ENCODE measurements at regions not wholly inside any gene's neighbourhood (a gene's known extent, or its start where the extent isn't known, plus 50 kb on each side); places are given as distances from the start of the nearest gene placed in this dataset.
"Not testable (repeated sequence)": the region's sequence is repeated elsewhere in the genome, so short reads cannot be mapped to it uniquely, and the experiment has no call there.

DNA sequence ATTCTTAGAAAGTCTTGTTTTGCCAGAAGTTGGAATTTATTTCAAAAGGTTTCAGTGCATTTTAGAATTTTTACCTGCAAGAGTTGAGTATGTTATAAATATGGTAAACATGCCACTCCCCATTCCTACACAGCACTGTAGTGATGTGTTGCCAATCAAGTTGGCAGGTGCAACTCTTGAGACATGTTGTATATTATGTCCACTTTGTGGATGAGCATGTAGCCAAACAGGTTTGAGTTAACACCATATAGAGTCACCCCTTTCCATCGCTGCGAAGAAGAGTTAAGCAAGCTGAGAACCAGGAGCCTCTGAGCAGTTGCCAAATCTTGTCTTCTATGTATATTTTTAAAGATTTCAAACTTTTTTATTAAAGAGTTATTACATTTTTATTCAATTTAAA is 359.8 kb downstream of the LMO7 start:
- no peak for DNase-seq (ENCODE audit: low spot score)
- Mint-ChIP-seq H3K4me3 (ENCODE audit: low read depth) (no peak overlapping the region), H3K27ac (no peak overlapping the region), H3K9me3 (no peaks in the 10 kb centered on the region), H3K27me3 (ENCODE audit: low read depth) (no peaks in the 10 kb centered on the region), H3K4me1 (ENCODE audit: low read depth) (no peaks in the 10 kb centered on the region), H3K36me3 (ENCODE audit: low read depth) (no peaks in the 10 kb centered on the region)
- intact Hi-C loops (cut with micrococcal nuclease), result no loop called here

DNA sequence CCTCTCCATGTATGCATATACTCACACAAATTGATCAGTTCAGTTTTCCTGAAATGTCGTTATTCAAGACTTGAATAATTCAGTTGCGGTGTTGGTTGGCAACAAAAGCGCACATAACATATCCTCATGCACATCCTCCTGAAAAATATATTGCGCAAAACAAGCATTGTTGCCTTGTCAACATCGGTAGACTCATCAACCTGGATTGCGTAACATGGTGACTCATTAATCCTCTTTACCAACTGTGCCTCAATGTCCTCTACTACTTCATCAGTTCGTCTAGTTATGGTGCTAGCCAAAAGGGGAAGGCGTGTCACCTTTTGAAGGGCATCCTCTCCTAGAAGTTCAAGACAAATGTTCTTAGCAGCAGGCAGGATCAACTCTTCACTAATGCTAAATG is 357.7 kb downstream of the LMO7 start:
- Mint-ChIP-seq H3K27me3 (ENCODE audit: low read depth) (no peaks in the 10 kb centered on the region), H3K9me3 (no peaks in the 10 kb centered on the region), H3K27ac (no peak overlapping the region), H3K4me3 (ENCODE audit: low read depth) (no peak overlapping the region), H3K4me1 (ENCODE audit: low read depth) (no peaks in the 10 kb centered on the region), H3K36me3 (ENCODE audit: low read depth) (no peaks in the 10 kb centered on the region)
- DNase-seq (ENCODE audit: low spot score), result no peak
- intact Hi-C loops (cut with micrococcal nuclease), result no loop called here

DNA sequence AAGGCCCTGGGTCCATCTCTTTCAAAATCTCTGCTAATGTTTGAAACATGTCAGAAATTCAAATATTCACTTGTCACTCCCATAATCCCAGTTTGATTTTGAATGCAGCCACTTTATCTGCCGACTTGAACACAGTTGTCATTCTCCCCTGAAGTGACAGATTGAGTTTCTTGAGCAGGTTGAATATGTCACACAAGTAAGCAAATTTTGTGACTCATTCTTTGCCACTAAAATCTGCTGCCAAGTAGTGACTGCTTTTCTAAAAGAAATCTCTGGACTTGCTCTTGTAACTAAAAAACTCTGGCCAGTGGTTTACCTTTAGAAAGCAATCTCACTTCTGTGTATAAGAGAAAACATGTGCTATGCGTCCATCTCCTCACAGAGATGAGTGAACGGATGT is 357.1 kb downstream of the LMO7 start:
- no peak overlapping the region for H3K4me3 Mint-ChIP-seq (ENCODE audit: low read depth)
- no peak overlapping the region for H3K27ac Mint-ChIP-seq
- DNase-seq (ENCODE audit: low spot score), result no peak
- H3K4me1 Mint-ChIP-seq (ENCODE audit: low read depth), result no peaks in the 10 kb centered on the region
- intact Hi-C loops (cut with micrococcal nuclease), result no loop called here
- no peaks in the 10 kb centered on the region for H3K36me3 Mint-ChIP-seq (ENCODE audit: low read depth)
- no peaks in the 10 kb centered on the region for H3K27me3 Mint-ChIP-seq (ENCODE audit: low read depth)
- no peaks in the 10 kb centered on the region for H3K9me3 Mint-ChIP-seq

DNA sequence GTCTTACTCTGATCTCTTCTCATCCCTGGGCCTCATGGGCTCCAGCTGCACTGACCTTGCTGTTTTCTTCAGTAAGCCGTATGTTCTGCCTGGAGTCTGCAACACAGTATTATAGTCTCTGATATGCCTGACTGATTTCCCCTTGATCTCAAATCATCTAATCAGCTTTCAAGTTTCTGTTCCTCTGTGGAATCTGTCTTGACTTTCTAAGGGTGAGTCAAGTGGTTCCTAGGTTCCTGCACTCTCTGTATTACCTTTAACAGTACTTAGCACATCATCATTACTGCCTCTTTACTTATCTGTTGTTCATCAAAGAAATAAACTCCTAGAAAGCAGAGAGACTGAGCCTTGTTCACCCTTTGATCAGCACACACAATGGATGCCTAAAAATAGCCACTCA is 350.7 kb downstream of the LMO7 start:
- Mint-ChIP-seq H3K4me1 (ENCODE audit: low read depth) (no peaks in the 10 kb centered on the region), H3K27me3 (ENCODE audit: low read depth) (no peaks in the 10 kb centered on the region), H3K4me3 (ENCODE audit: low read depth) (no peak overlapping the region), H3K27ac (no peak overlapping the region), H3K9me3 (no peaks in the 10 kb centered on the region), H3K36me3 (ENCODE audit: low read depth) (no peaks in the 10 kb centered on the region)
- DNase-seq (ENCODE audit: low spot score), result no peak
- intact Hi-C loops (cut with micrococcal nuclease), result no loop called here

DNA sequence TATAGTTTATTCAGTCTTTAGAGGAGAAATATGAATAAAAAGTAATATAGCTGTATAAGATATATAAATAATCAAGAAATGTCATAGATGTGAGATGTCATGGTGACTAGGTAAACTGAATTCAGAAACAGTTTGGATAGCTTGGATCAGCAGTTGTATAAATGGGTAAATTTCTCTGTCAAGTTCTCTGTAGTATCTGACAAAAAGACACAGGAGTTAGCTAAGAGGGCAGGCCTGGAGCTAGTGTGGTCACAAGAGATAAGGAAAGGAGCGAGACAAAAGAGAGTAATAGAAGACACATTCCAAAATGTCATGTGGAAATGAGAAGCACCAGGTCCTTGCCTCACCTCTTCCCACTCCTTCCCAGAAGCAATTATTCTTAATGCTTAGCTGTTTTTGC is 349.0 kb downstream of the LMO7 start:
- no peaks in the 10 kb centered on the region for H3K4me1 Mint-ChIP-seq (ENCODE audit: low read depth)
- no peak overlapping the region for H3K4me3 Mint-ChIP-seq (ENCODE audit: low read depth)
- intact Hi-C loops (cut with micrococcal nuclease), result no loop called here
- DNase-seq (ENCODE audit: low spot score), result no peak
- no peaks in the 10 kb centered on the region for H3K36me3 Mint-ChIP-seq (ENCODE audit: low read depth)
- no peaks in the 10 kb centered on the region for H3K9me3 Mint-ChIP-seq
- no peaks in the 10 kb centered on the region for H3K27me3 Mint-ChIP-seq (ENCODE audit: low read depth)
- no peak overlapping the region for H3K27ac Mint-ChIP-seq

DNA sequence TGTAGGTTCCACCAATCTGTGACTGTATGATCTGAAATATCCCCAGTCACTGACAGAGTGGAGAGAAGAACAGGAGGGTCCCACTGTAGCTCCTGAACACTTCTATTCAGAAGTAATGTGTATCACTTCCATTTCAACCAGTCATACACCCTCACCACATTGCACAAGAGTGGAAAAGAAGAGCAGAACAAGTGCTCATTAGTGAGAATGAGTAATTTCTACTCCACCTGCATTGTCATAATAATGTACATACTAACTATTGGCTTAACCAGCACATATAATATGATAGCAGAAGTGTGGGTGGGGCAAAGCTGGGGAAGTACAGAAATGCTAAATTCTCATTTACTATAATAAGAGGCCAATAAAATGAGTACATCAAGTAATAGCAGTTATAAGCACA is 342.7 kb downstream of the LMO7 start:
- intact Hi-C loops (cut with micrococcal nuclease), result no loop called here
- H3K27ac Mint-ChIP-seq, result no peak overlapping the region
- DNase-seq (ENCODE audit: low spot score), result no peak
- no peaks in the 10 kb centered on the region for H3K4me1 Mint-ChIP-seq (ENCODE audit: low read depth)
- H3K27me3 Mint-ChIP-seq (ENCODE audit: low read depth), result no peaks in the 10 kb centered on the region
- no peaks in the 10 kb centered on the region for H3K36me3 Mint-ChIP-seq (ENCODE audit: low read depth)
- H3K9me3 Mint-ChIP-seq, result no peaks in the 10 kb centered on the region
- no peak overlapping the region for H3K4me3 Mint-ChIP-seq (ENCODE audit: low read depth)

DNA sequence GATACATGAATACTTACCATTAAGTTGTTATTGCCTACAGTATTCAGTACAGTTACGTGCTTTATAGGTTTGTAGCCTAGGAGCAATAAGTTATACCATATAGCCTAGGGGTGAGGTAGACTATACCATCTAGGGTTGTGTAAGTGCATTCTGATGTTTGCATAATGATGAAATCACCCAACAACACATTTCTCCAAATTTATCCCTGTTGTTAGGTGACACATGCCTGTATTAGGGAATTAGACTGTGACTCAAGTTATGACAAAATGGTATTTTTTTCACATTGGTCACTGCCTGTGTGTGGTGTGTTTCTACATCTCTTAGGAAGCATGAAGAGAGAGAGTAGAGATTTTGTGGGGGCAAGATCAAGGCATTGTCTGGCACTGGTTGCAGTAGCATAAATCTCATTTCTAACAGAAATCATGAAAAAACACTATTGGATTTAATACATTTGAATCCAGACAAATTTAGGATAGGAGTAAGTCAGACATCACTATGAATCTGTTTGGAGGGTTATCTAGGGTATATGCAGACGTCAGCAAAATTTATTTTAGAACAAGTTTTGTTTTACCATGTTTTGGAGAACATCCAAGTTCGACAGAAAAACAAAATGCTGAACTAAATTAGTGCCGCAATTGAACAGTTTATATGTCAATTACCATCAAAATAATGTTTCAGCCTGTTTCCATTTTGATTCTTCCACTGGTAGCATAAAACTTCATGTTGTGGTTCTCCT is 332.1 kb downstream of the LMO7 start:
- H3K9me3 Mint-ChIP-seq, result no peaks in the 10 kb centered on the region
- no peaks in the 10 kb centered on the region for H3K4me1 Mint-ChIP-seq (ENCODE audit: low read depth)
- no peak overlapping the region for H3K4me3 Mint-ChIP-seq (ENCODE audit: low read depth)
- H3K27ac Mint-ChIP-seq, result no peak overlapping the region
- no peaks in the 10 kb centered on the region for H3K36me3 Mint-ChIP-seq (ENCODE audit: low read depth)
- intact Hi-C loops (cut with micrococcal nuclease), result no loop called here
- no peaks in the 10 kb centered on the region for H3K27me3 Mint-ChIP-seq (ENCODE audit: low read depth)
- DNase-seq (ENCODE audit: low spot score), result no peak

DNA sequence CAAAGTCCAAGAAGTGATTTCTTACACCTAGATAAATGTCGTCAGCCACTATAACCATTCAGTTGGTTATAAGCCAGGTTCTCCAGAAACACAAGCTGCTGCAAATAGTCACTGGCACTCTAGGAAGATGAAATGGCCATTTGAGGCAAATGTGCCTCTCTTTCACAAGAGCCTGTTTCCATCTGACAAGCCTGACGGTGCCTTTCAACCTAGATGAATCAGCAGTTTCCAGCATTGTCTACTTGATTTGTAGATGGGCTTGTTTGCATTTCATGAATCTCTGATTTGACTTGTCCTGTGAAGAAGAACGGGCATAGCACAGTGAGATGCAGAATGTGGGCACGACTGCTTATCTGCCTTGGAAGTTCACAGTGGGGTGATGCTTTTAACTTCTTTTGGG is 327.2 kb downstream of the LMO7 start:
- DNase-seq (ENCODE audit: low spot score), result no peak
- no peaks in the 10 kb centered on the region for H3K9me3 Mint-ChIP-seq
- no peaks in the 10 kb centered on the region for H3K36me3 Mint-ChIP-seq (ENCODE audit: low read depth)
- no peak overlapping the region for H3K27ac Mint-ChIP-seq
- H3K4me3 Mint-ChIP-seq (ENCODE audit: low read depth), result no peak overlapping the region
- no peaks in the 10 kb centered on the region for H3K4me1 Mint-ChIP-seq (ENCODE audit: low read depth)
- intact Hi-C loops (cut with micrococcal nuclease), result no loop called here
- H3K27me3 Mint-ChIP-seq (ENCODE audit: low read depth), result no peaks in the 10 kb centered on the region

DNA sequence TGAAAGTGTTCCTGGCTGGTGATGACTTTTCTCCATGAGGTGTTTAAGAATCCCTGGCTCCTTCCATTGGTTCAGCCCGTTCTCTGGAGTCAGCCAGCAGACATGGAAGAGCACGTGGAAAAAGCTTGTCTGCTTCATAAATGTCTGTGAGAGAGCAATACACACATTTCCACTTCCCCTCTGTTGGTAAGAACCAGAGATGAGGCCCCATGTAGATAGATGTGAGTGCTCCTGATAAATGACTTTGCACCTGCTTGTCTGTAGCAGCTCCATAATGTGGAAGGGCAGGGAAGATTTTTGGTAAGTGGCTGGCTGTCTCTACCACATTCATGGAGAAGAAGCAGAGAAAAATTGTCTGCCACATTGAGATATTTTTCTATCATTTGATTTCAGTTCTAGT is 325.8 kb downstream of the LMO7 start:
- no peaks in the 10 kb centered on the region for H3K27me3 Mint-ChIP-seq (ENCODE audit: low read depth)
- no peak overlapping the region for H3K4me3 Mint-ChIP-seq (ENCODE audit: low read depth)
- intact Hi-C loops (cut with micrococcal nuclease), result no loop called here
- no peaks in the 10 kb centered on the region for H3K4me1 Mint-ChIP-seq (ENCODE audit: low read depth)
- H3K36me3 Mint-ChIP-seq (ENCODE audit: low read depth), result no peaks in the 10 kb centered on the region
- DNase-seq (ENCODE audit: low spot score), result no peak
- H3K27ac Mint-ChIP-seq, result no peak overlapping the region
- no peaks in the 10 kb centered on the region for H3K9me3 Mint-ChIP-seq

DNA sequence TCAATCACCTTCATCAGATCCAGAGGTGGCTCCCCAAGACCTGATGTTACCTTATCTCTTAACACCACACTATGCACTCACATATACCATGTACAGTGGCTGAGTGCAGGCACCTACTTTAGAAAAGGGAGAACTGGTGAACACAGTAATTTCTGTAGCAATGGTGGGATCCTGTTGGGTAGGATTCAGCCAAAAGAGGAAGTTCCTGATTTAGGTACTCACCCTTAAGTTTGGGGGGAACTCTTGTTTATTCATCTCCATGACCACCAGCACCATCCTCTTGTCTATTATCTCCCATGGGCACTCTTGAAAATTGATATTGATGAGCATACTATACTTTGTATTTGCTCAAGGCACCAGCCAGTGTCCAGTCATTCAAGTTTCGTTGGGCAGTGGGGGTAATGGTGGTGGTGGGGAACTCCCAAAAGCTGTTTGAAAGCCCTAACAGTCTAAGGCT is 324.4 kb downstream of the LMO7 start:
- Mint-ChIP-seq H3K4me1 (ENCODE audit: low read depth) (no peaks in the 10 kb centered on the region), H3K9me3 (no peaks in the 10 kb centered on the region), H3K27ac (no peak overlapping the region)

DNA sequence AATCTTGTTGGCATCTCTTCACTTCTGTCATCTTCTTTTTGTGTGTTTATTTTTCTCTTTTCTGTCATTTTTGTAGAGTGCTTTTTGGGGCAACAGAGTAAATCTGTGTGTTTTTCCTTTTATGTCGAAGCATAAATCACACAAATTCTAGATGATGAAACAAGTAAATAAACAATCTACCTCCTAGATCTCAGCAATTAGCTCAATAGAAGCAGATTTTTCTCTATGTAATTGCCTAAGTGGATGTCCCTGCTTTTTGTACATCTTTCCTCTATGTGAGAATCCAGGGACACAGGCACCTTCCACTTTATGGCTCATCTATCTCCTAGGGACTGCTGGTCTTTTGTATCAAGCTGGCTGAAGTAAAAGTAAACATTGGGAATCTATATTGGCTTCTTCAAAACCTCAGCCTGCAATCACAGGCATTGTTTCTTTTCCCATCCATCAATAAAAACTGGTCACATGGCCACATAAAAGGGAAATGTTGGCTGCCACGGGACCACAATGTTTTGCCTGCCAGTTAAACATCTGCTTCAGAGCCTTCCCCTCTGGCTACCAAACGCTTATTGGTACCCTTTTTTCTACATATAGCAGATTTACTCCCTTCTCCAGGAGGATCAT is 323.8 kb downstream of the LMO7 start:
- no peak for DNase-seq (ENCODE audit: low spot score)
- intact Hi-C loops (cut with micrococcal nuclease), result no loop called here
- H3K4me1 Mint-ChIP-seq (ENCODE audit: low read depth), result no peaks in the 10 kb centered on the region
- H3K4me3 Mint-ChIP-seq (ENCODE audit: low read depth), result no peak overlapping the region
- no peaks in the 10 kb centered on the region for H3K9me3 Mint-ChIP-seq
- H3K36me3 Mint-ChIP-seq (ENCODE audit: low read depth), result no peaks in the 10 kb centered on the region
- H3K27me3 Mint-ChIP-seq (ENCODE audit: low read depth), result no peaks in the 10 kb centered on the region
- no peak overlapping the region for H3K27ac Mint-ChIP-seq

More for the DNA sequence above, 324.4 kb downstream of the LMO7 start:
- H3K36me3 Mint-ChIP-seq (ENCODE audit: low read depth), result no peaks in the 10 kb centered on the region
- H3K4me3 Mint-ChIP-seq (ENCODE audit: low read depth), result no peak overlapping the region
- no peaks in the 10 kb centered on the region for H3K27me3 Mint-ChIP-seq (ENCODE audit: low read depth)
- intact Hi-C loops (cut with micrococcal nuclease), result no loop called here
- DNase-seq (ENCODE audit: low spot score), result no peak

DNA sequence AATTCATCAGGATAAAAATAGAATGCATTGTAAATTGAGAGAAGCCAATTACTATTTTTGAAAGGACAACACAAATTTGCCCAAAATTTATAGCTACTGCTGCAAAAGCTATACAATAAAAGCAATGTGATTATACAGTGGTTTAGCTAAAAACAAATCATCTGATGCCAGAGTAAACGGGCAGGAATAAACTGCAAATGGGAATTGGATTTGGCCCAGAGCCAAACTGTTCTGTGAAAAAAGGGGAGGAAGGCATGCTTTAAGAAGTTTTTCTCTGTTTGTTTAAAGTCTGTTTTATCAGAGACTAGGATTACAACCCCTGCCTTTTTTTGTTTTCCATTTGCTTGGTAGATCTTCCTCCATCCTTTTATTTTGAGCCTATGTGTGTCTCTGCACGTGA is 317.5 kb downstream of the LMO7 start:
- H3K4me3 Mint-ChIP-seq (ENCODE audit: low read depth); H3K27me3 Mint-ChIP-seq (ENCODE audit: low read depth); H3K27ac Mint-ChIP-seq; H3K4me1 Mint-ChIP-seq (ENCODE audit: low read depth); H3K36me3 Mint-ChIP-seq (ENCODE audit: low read depth); DNase-seq (ENCODE audit: low spot score); H3K9me3 Mint-ChIP-seq; intact Hi-C loops (cut with micrococcal nuclease): not testable (repeated sequence)

DNA sequence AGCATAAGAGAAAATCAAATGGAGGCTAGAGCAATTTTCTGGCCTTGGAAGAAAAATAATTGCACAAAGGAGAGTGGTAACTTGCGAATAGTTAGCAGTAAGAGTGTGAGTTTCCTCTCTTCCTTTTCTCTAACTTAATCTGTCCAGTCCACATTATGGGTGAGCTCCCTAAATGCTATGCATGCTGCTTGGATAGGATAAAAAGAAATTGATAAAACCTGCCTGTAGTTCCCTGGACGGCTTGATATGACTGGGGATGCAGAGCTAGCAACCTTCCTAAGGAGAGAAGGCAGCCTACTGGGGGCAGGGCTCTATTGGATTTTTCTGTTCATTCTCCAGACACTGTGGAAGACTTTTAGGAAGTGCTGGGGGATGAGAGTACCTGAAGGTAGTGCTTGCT is 311.3 kb downstream of the LMO7 start:
- intact Hi-C loops (cut with micrococcal nuclease), result no loop called here
- H3K4me1 Mint-ChIP-seq (ENCODE audit: low read depth), result no peaks in the 10 kb centered on the region
- H3K27me3 Mint-ChIP-seq (ENCODE audit: low read depth), result no peaks in the 10 kb centered on the region
- DNase-seq (ENCODE audit: low spot score), result no peak
- no peak overlapping the region for H3K27ac Mint-ChIP-seq
- H3K9me3 Mint-ChIP-seq, result no peaks in the 10 kb centered on the region
- no peaks in the 10 kb centered on the region for H3K36me3 Mint-ChIP-seq (ENCODE audit: low read depth)
- no peak overlapping the region for H3K4me3 Mint-ChIP-seq (ENCODE audit: low read depth)

Data from activated T-helper 2 cell treated with anti-CD3 and anti-CD28 coated beads, Interferon-gamma antibody, Interleukin-2, Interleukin-4, amounts not matched to agents 10 μg/mL and 5 μg/mL and 100 μg/mL, durations not matched to agents 14 hours and 24 hours and 36 hours (primary cell).